Activated naive CD4-positive, alpha-beta T cell treated with anti-CD3 and anti-CD28 coated beads, Interleukin-2, amount 50 U/mL, for 24 hours (primary cell): ENCODE measurements at regions not wholly inside any gene's neighbourhood (a gene's known extent, or its start where the extent isn't known, plus 50 kb on each side); places are given as distances from the start of the nearest gene placed in this dataset.
"Not testable (repeated sequence)": the region's sequence is repeated elsewhere in the genome, so short reads cannot be mapped to it uniquely, and the experiment has no call there.

Experiments used
- H3K27ac Mint-ChIP-seq: one replicate; pipeline ENCODE4 v1.8.0; 2021; ENCODE audit warnings: mild to moderate bottlenecking, mixed read lengths
- H3K27me3 Mint-ChIP-seq: one replicate; pipeline ENCODE4 v1.8.0; 2021; ENCODE audit warnings: mixed read lengths
- H3K36me3 Mint-ChIP-seq: one replicate; pipeline ENCODE4 v1.8.0; 2021; ENCODE audit warnings: mixed read lengths
- H3K4me1 Mint-ChIP-seq: one replicate; pipeline ENCODE4 v1.8.0; 2021; ENCODE audit warnings: mixed read lengths
- H3K4me3 Mint-ChIP-seq: one replicate; pipeline ENCODE4 v1.8.0; 2021; ENCODE audit warnings: mild to moderate bottlenecking, mixed read lengths
- H3K9me3 Mint-ChIP-seq: one replicate; pipeline ENCODE4 v1.8.0; 2021; ENCODE audit warnings: mixed read lengths

DNA sequence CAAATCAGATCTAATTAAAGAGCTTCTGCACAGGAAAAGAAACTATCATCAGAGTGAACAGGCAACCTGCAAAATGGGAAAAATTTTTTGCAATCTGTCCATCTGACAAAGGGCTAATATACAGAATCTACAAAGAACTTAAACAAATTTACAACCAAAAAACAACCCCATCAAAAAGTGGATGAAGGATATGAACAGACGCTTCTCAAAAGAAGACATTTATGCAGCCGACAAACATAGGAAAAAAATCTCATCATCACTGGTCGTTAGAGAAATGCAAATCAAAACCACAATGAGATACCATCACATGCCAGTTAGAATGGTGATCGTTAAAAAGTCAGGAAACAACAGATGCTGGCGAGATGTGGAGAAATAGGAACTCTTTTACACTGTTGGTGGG, 169.9 kb upstream of the ZNF608 start:
- not testable (repeated sequence) for H3K4me1 Mint-ChIP-seq, H3K36me3 Mint-ChIP-seq, H3K27me3 Mint-ChIP-seq, H3K27ac Mint-ChIP-seq, H3K9me3 Mint-ChIP-seq, H3K4me3 Mint-ChIP-seq

DNA sequence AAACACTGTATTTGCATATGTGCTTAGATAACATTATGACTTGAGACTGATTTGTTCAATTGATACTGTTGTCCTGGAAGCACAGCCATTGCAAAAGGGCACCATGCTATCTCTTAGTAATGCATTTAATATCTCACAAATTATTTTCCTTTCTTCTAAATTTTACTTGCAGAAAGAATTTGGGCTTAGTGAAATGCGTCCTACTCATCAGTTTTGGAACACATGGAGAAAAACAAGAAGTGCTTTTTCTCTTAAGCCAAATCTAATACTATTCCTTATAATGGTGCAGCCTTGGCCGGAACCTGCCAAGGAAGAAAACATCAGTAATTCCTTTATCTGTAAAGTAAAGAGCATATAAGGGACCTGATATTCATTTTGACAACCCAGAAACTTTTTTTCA, 172.2 kb upstream of the ZNF608 start:
- Mint-ChIP-seq H3K9me3 (no peaks in the 10 kb centered on the region), H3K4me3 (no peak overlapping the region), H3K4me1 (no peaks in the 10 kb centered on the region), H3K27me3 (no peaks in the 10 kb centered on the region), H3K27ac (no peak overlapping the region), H3K36me3 (no peaks in the 10 kb centered on the region)

DNA sequence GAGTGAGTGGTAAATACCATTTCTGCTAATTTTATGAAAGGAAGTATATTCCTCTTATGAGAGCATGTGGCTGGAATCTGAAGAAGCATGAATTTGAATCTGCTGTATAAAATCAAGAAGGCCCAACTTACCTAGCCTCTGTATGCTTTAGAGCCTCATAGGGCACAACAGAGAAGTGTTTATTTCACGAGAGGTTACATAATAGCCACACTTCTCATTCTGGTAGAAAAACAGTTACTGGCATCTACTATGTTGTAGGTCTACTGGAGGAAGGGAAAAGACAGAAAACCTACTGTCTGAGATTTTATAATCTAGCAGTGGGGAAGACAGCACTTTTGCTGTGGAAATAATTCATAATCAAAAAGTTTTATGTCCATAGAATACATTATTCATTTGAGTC, 172.6 kb upstream of the ZNF608 start:
- H3K27me3 Mint-ChIP-seq = no peaks in the 10 kb centered on the region
- no peak overlapping the region for H3K27ac Mint-ChIP-seq
- H3K9me3 Mint-ChIP-seq = no peaks in the 10 kb centered on the region
- H3K4me1 Mint-ChIP-seq = no peaks in the 10 kb centered on the region
- H3K4me3 Mint-ChIP-seq = no peak overlapping the region
- no peaks in the 10 kb centered on the region for H3K36me3 Mint-ChIP-seq

GRCh38 chr5:124919747-124920525, 173.5 kb upstream of the ZNF608 start:
- H3K27ac Mint-ChIP-seq = no peak overlapping the region
- H3K9me3 Mint-ChIP-seq = no peaks in the 10 kb centered on the region
- no peak overlapping the region for H3K4me3 Mint-ChIP-seq
- H3K27me3 Mint-ChIP-seq = no peaks in the 10 kb centered on the region
- H3K36me3 Mint-ChIP-seq = no peaks in the 10 kb centered on the region
- no peaks in the 10 kb centered on the region for H3K4me1 Mint-ChIP-seq

DNA sequence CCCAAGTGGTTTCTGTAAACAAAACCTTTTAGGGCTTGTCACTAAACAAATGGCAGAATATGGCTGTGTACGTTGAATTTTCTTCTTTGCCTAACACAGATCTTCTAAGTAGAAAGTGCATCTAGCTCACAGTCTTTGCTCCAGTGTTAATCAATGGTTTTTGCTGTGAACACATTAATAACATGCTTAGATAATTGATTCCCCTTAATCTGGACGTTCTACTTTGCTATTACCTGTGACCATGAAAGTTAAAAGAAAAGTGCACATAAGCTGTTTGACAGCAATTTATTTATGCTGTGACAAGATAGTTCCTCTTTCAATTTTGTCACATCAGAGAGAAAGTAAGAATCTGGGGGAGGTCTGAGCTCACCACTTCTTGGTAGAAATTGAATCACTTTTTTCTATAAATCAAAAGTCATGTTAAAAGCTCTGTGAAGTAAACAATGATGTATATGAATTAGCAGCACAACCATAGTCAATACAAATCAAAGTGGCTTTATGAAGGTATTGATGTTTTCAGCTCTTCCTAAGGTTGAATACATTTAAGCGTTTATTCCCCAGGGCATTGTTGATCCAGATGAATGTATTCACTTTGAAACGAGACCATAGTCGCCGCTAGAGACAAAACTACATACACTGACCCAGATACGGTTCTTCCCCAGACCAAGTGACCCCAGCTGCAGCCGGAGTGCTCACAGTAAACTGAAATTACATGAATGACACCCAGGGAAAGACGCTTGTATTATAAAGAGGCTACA, 174.6 kb upstream of the ZNF608 start:
- Mint-ChIP-seq H3K36me3 (no peaks in the 10 kb centered on the region), H3K9me3 (no peaks in the 10 kb centered on the region), H3K4me1 (no peaks in the 10 kb centered on the region), H3K4me3 (no peak overlapping the region), H3K27ac (no peak overlapping the region), H3K27me3 (no peaks in the 10 kb centered on the region)

GRCh38 chr5:124921694-124922093, 175.3 kb upstream of the ZNF608 start:
- no peak overlapping the region for H3K27ac Mint-ChIP-seq
- H3K36me3 Mint-ChIP-seq = no peaks in the 10 kb centered on the region
- no peaks in the 10 kb centered on the region for H3K4me1 Mint-ChIP-seq
- H3K4me3 Mint-ChIP-seq = no peak overlapping the region
- H3K9me3 Mint-ChIP-seq = no peaks in the 10 kb centered on the region
- H3K27me3 Mint-ChIP-seq = no peaks in the 10 kb centered on the region

DNA sequence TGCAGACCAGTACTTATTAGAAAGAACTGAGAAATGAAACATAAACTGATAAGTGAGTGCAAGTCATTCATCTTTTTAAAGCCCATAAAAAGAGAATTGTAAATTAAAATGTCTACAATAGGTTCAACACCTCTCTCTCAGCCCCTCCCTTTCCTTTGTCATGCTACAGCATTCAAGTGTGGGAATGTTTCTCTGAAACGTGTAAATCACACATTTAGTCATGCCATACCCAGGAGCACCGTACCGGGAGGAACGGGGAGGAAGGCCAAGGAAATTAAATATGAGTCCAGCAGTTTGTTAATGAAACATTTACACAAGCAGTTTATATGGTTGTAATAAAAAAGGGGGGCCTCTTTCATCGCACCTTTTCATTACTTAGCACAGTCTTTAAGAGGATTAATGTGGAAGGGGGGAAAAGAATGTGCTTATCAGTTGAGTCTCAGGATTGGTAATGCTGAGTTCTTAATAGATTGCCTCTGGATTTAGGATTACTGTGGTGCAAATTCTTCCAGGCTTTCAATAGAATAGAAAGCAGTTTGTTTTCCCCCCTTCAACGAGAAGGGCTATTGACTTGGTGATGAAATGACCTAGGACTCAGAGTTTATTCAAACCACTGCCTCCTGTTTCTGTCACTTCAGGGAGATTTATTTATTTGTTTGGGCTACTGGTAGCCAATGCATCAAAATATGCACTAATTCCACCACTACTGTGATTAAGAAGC, 176.0 kb upstream of the ZNF608 start:
- no peaks in the 10 kb centered on the region for H3K27me3 Mint-ChIP-seq
- no peak overlapping the region for H3K27ac Mint-ChIP-seq
- no peaks in the 10 kb centered on the region for H3K9me3 Mint-ChIP-seq
- H3K4me3 Mint-ChIP-seq = no peak overlapping the region
- no peaks in the 10 kb centered on the region for H3K36me3 Mint-ChIP-seq
- no peaks in the 10 kb centered on the region for H3K4me1 Mint-ChIP-seq

- H3K4me1 Mint-ChIP-seq = no peaks in the 10 kb centered on the region
- H3K36me3 Mint-ChIP-seq = no peaks in the 10 kb centered on the region
- no peak overlapping the region for H3K4me3 Mint-ChIP-seq
- no peaks in the 10 kb centered on the region for H3K27me3 Mint-ChIP-seq
- no peak overlapping the region for H3K27ac Mint-ChIP-seq
- no peaks in the 10 kb centered on the region for H3K9me3 Mint-ChIP-seq
These were observed 176.7 kb upstream of the ZNF608 start for GRCh38 chr5:124923131-124923530.

GRCh38 chr5:124924729-124925128, 178.3 kb upstream of the ZNF608 start:
- Mint-ChIP-seq H3K27ac (no peak overlapping the region), H3K27me3 (no peaks in the 10 kb centered on the region), H3K36me3 (no peaks in the 10 kb centered on the region), H3K9me3 (no peaks in the 10 kb centered on the region), H3K4me3 (no peak overlapping the region), H3K4me1 (no peaks in the 10 kb centered on the region)

- no peaks in the 10 kb centered on the region for H3K9me3 Mint-ChIP-seq
- H3K27ac Mint-ChIP-seq = no peak overlapping the region
- H3K27me3 Mint-ChIP-seq = no peaks in the 10 kb centered on the region
- no peaks in the 10 kb centered on the region for H3K36me3 Mint-ChIP-seq
- no peaks in the 10 kb centered on the region for H3K4me1 Mint-ChIP-seq
- no peak overlapping the region for H3K4me3 Mint-ChIP-seq
These were observed 181.3 kb upstream of the ZNF608 start for GRCh38 chr5:124927735-124928134.

DNA sequence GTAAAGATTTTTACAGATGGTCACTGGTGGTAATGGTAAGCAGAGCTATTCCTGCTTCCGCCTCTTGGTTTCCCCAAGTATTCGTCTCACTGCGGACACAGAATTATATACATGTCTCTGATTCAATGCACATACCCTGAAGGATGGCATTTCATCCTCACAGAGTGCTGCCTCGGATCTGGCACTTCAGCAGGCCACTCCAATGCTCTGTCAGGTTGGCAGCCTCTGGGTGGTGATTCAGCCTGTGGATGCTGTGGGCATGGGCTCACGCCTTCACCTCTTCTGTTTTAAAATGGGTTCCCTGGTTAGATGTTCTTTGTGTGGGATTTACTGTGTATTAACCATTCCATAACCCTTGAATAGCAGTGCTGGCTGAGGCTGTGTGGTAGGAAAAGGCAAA, 182.6 kb upstream of the ZNF608 start:
- Mint-ChIP-seq H3K27ac (no peak overlapping the region), H3K9me3 (no peaks in the 10 kb centered on the region), H3K4me3 (no peak overlapping the region), H3K27me3 (no peaks in the 10 kb centered on the region), H3K36me3 (no peaks in the 10 kb centered on the region), H3K4me1 (no peaks in the 10 kb centered on the region)

DNA sequence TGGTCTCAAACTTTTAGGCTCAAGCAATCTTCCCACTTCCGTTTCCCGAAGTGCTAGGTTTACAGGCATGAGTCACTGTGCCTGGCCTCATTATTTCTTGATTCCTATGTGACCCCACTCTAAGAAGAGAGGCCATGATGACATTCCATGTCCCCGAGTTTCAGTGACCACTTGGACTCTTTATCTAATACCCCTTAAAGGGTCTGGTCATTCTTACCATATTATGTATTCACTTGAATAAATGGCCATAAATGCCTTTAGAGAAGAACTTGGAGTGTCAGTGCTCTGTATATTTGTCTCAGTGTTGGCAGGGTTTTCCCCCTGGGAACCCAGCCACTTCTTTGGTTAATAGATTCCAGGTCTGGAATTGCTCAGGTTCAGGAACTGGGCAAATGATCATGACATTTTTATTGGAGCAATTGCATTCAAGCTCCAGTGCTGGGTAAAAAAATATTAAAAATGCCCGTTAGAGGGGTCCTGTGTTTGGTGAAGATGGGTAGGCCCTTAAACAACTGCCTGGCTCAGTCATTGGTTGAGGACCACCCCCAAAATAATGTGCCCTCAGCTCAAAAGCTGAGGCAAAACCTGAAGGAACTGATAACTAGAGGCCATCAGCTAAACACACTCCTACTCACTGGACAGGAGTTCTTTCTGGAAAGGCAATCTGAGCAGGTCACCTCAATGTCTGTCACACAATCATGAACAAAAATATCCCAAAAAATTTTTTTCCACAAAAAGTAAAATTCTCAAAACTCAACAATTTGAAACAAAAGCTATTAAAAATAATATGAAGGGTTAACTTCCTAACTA, 186.6 kb upstream of the ZNF608 start:
- Mint-ChIP-seq H3K4me1 (no peaks in the 10 kb centered on the region), H3K36me3 (no peaks in the 10 kb centered on the region), H3K4me3 (no peak overlapping the region), H3K27me3 (no peaks in the 10 kb centered on the region), H3K27ac (no peak overlapping the region), H3K9me3 (no peaks in the 10 kb centered on the region)

DNA sequence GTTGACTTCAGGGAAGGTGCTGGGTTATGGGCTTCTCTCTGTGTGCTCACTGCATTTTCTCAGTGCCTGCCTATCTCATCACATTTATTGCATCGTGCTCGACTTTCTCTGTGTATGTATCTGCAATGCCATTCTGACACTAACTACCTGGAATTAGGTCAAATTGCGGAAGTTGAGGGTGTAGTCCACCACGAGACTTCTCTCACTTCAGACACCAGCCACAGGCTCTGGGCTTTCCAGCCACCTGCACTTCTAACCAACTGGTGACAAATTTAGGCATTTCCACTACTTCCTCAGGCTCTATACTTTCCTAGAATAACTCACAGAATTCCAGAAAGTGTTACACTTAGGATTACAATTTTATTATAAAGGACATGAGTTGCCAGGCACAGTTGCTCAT, 188.6 kb upstream of the ZNF608 start:
- Mint-ChIP-seq H3K4me1 (no peaks in the 10 kb centered on the region), H3K9me3 (peaks cover 5% of the 10 kb centered on the region), H3K27me3 (no peaks in the 10 kb centered on the region), H3K27ac (no peak overlapping the region), H3K4me3 (no peak overlapping the region), H3K36me3 (no peaks in the 10 kb centered on the region)

GRCh38 chr5:124936626-124936933, 190.1 kb upstream of the ZNF608 start:
- H3K9me3 Mint-ChIP-seq = peaks cover 9% of the 10 kb centered on the region
- no peak overlapping the region for H3K27ac Mint-ChIP-seq
- H3K36me3 Mint-ChIP-seq = no peaks in the 10 kb centered on the region
- no peak overlapping the region for H3K4me3 Mint-ChIP-seq
- no peaks in the 10 kb centered on the region for H3K4me1 Mint-ChIP-seq
- H3K27me3 Mint-ChIP-seq = no peaks in the 10 kb centered on the region
